ENCODE measurements at regions not wholly inside any gene's neighbourhood (a gene's known extent, or its start where the extent isn't known, plus 50 kb on each side); places are given as distances from the start of the nearest gene placed in this dataset.

DNA sequence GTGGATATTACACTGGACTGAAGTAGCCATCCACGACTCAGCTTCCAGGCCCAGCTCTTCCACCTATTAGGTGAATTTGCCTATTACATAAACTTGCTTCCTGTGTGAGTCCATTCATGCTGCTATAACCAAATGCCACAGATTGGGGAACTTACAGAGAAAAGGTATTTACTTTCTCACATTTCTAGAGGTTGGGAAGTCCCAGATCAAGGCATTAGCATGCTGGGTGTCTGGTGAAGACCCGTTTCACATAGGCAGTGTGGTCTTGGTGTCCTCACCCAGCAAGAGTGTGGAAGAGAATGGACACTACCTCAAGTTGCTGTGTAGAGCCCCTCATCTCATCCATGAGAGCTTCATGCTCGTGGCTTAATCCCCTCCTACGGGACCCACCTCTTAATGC, 282.6 kb downstream of the IRX1 start:
- no peak overlapping the region for H3K4me3 ChIP-seq
- H3K27me3 ChIP-seq = no peaks in the 10 kb centered on the region
- H3K27ac ChIP-seq = no peak overlapping the region
- no peaks in the 10 kb centered on the region for H3K36me3 ChIP-seq
- H3K9me3 ChIP-seq = no peaks in the 10 kb centered on the region
- no peaks in the 10 kb centered on the region for H3K4me1 ChIP-seq
- DNase-seq (no peak), ATAC-seq (no peak)
- intact Hi-C loops (cut with DNase I) = no loop called here
- no peak for TF ChIP-seq POLR2A (IDR thresholded peaks at IDR 0.05)
- 35% methylated on average over 4 of the region's 4 CpGs for WGBS (ENCODE audit: insufficient coverage, low coverage, low lambda C conversion rate, missing lambda C conversion rate)

- H3K27ac ChIP-seq = no peak overlapping the region
- TF ChIP-seq, protein P1, sequence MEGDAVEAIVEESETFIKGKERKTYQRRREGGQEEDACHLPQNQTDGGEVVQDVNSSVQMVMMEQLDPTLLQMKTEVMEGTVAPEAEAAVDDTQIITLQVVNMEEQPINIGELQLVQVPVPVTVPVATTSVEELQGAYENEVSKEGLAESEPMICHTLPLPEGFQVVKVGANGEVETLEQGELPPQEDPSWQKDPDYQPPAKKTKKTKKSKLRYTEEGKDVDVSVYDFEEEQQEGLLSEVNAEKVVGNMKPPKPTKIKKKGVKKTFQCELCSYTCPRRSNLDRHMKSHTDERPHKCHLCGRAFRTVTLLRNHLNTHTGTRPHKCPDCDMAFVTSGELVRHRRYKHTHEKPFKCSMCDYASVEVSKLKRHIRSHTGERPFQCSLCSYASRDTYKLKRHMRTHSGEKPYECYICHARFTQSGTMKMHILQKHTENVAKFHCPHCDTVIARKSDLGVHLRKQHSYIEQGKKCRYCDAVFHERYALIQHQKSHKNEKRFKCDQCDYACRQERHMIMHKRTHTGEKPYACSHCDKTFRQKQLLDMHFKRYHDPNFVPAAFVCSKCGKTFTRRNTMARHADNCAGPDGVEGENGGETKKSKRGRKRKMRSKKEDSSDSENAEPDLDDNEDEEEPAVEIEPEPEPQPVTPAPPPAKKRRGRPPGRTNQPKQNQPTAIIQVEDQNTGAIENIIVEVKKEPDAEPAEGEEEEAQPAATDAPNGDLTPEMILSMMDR (IDR thresholded peaks at IDR 0.05) = no peak
- no peak for TF ChIP-seq POLR2A (IDR thresholded peaks at IDR 0.05)
- intact Hi-C loops (cut with DNase I) = no loop called here
- H3K36me3 ChIP-seq = no peaks in the 10 kb centered on the region
- no peak for ATAC-seq
- H3K4me3 ChIP-seq = no peak overlapping the region
- H3K4me1 ChIP-seq = no peaks in the 10 kb centered on the region
- DNase-seq = no peak
- no peaks in the 10 kb centered on the region for H3K9me3 ChIP-seq
- 86% methylated on average over 7 of the region's 11 CpGs for WGBS (ENCODE audit: insufficient coverage, low coverage, low lambda C conversion rate, missing lambda C conversion rate)
- H3K27me3 ChIP-seq = no peaks in the 10 kb centered on the region
These were observed 287.4 kb downstream of the IRX1 start for GRCh38 chr5:3883040-3883439.

GRCh38 chr5:3886524-3887451, 291.2 kb downstream of the IRX1 start:
- no peak overlapping the region for H3K4me3 ChIP-seq
- H3K36me3 ChIP-seq = no peaks in the 10 kb centered on the region
- H3K4me1 ChIP-seq = no peaks in the 10 kb centered on the region
- H3K27me3 ChIP-seq = no peaks in the 10 kb centered on the region
- no peaks in the 10 kb centered on the region for H3K9me3 ChIP-seq
- ATAC-seq (no peak), DNase-seq (no peak)
- intact Hi-C loops (cut with DNase I) = no loop called here
- no peak overlapping the region for H3K27ac ChIP-seq
- 22% methylated on average over 9 of the region's 9 CpGs for WGBS (ENCODE audit: insufficient coverage, low coverage, low lambda C conversion rate, missing lambda C conversion rate)
- no peak for TF ChIP-seq POLR2A (IDR thresholded peaks at IDR 0.05)
- TF ChIP-seq, protein P1 (IDR thresholded peaks at IDR 0.05) = no peak

DNA sequence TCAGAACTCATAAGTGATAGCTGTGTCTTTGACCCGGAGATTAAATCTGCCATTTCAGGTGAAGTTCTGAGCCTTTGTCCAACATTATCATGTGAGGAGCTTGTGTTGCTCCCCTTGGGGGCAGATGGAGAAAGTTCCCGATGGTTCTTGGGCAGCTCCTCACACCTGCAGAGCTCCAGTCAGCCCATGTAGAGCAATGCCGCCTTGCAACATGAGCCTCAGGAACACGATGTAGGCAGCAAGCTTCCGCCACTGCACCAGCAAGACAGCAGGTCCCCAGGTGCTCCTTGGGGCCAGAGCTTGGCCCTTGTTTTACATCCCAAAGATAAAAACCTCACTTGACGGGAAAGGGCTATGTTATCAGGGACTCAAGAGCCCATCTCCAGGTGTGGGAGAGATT, 292.7 kb downstream of the IRX1 start:
- H3K27me3 ChIP-seq = no peaks in the 10 kb centered on the region
- ATAC-seq (no peak), DNase-seq (no peak)
- no peaks in the 10 kb centered on the region for H3K4me1 ChIP-seq
- intact Hi-C loops (cut with DNase I) = no loop called here
- H3K27ac ChIP-seq = no peak overlapping the region
- no peaks in the 10 kb centered on the region for H3K36me3 ChIP-seq
- TF ChIP-seq, protein P1 (IDR thresholded peaks at IDR 0.05) = no peak
- TF ChIP-seq POLR2A (IDR thresholded peaks at IDR 0.05) = no peak
- no peak overlapping the region for H3K4me3 ChIP-seq
- 71% methylated on average over 2 of the region's 6 CpGs for WGBS (ENCODE audit: insufficient coverage, low coverage, low lambda C conversion rate, missing lambda C conversion rate)
- no peaks in the 10 kb centered on the region for H3K9me3 ChIP-seq

GRCh38 chr5:3889412-3890142, 293.9 kb downstream of the IRX1 start:
- no peaks in the 10 kb centered on the region for H3K4me1 ChIP-seq
- no peak overlapping the region for H3K4me3 ChIP-seq
- intact Hi-C loops (cut with DNase I) = no loop called here
- WGBS (ENCODE audit: insufficient coverage, low coverage, low lambda C conversion rate, missing lambda C conversion rate) = 50% methylated on average over 12 of the region's 12 CpGs
- ATAC-seq (no peak), DNase-seq (no peak)
- H3K36me3 ChIP-seq = no peaks in the 10 kb centered on the region
- no peaks in the 10 kb centered on the region for H3K9me3 ChIP-seq
- H3K27me3 ChIP-seq = no peaks in the 10 kb centered on the region
- no peak for TF ChIP-seq POLR2A (IDR thresholded peaks at IDR 0.05)
- TF ChIP-seq, protein P1 (IDR thresholded peaks at IDR 0.05) = no peak
- no peak overlapping the region for H3K27ac ChIP-seq
